GM12875 (cell line): ENCODE measurements at regions not wholly inside any gene's neighbourhood (a gene's known extent, or its start where the extent isn't known, plus 50 kb on each side); places are given as distances from the start of the nearest gene placed in this dataset.

Experiments used
- H3K4me3 ChIP-seq: one replicate; pipeline ENCODE4 v1.5.1; 2011; ENCODE audit warnings: low read depth, low read length, control low read depth
- TF ChIP-seq, protein P1 (sequence below): IDR thresholded peaks from 2 replicates; pipeline ENCODE4 v1.5.1; 2011; ENCODE audit warnings: low read depth, mild to moderate bottlenecking, control low read depth, inconsistent platforms, low read length, moderate library complexity, borderline replicate concordance; ENCODE audit not compliant: insufficient read depth

GRCh38 chr10:29199941-29200679 is 88.8 kb upstream of the LYZL1 start:
- TF ChIP-seq, protein P1, sequence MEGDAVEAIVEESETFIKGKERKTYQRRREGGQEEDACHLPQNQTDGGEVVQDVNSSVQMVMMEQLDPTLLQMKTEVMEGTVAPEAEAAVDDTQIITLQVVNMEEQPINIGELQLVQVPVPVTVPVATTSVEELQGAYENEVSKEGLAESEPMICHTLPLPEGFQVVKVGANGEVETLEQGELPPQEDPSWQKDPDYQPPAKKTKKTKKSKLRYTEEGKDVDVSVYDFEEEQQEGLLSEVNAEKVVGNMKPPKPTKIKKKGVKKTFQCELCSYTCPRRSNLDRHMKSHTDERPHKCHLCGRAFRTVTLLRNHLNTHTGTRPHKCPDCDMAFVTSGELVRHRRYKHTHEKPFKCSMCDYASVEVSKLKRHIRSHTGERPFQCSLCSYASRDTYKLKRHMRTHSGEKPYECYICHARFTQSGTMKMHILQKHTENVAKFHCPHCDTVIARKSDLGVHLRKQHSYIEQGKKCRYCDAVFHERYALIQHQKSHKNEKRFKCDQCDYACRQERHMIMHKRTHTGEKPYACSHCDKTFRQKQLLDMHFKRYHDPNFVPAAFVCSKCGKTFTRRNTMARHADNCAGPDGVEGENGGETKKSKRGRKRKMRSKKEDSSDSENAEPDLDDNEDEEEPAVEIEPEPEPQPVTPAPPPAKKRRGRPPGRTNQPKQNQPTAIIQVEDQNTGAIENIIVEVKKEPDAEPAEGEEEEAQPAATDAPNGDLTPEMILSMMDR = no peak
- no peak overlapping the region for H3K4me3 ChIP-seq

- H3K4me3 ChIP-seq = no peak overlapping the region
- TF ChIP-seq, protein P1 = no peak
Measured at GRCh38 chr10:29202386-29202940, 86.4 kb upstream of the LYZL1 start.

DNA sequence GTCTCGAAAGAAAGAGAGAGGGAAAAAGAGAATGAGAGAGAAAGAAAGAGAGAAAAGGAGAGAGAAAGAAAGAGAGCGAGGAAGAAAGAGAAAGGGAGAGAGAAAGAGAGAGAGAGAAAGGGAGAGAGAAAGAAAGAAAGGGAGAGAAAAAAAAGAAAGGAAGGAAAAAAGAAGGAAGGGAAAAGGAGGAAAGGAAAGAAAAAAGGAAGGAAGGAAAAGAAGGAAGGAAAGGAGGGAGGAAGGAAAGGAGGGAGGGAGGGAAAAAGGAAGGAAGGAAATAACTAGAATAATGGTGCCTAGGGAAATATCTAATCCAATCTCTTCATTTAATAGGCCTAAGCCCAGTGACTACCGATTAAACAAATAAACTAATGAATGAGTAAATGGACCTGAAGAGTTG is 85.4 kb upstream of the LYZL1 start:
- H3K4me3 ChIP-seq = no peak overlapping the region
- TF ChIP-seq, protein P1 = no peak

DNA sequence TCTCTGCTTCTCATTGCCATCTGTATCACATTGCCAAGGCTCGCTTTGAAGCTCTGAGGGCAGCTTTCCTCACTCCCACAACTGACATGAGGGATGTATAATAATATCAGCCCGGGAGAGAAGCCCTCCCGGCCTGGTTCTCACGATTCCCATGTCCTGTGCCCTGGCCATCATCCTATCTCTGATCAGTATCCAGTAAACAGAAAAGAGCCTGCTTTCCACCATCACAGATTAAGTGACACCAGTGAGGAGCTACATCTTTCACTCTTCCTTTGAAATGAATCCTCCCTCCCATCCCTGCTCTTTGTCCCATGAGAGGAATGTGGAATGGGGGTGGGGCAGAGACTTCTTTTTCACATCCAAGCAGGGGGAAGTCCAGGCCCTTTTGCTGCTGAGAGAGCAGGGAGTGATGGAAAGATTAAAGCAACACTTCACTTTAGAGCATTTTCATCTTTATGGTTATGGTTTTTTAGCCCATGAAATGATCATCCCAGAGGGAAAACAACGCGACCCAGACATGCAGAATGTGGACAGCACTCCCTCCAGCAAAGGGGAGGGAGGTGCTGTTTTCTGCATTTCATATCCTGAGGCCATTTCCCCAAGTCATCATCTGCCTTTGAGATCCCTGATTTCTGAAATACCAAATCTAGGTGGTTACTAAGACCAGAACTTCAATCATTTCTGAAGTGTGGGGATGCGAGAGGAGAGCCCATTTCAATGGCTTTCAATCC is 84.6 kb upstream of the LYZL1 start:
- TF ChIP-seq, protein P1 = no peak
- H3K4me3 ChIP-seq = no peak overlapping the region

DNA sequence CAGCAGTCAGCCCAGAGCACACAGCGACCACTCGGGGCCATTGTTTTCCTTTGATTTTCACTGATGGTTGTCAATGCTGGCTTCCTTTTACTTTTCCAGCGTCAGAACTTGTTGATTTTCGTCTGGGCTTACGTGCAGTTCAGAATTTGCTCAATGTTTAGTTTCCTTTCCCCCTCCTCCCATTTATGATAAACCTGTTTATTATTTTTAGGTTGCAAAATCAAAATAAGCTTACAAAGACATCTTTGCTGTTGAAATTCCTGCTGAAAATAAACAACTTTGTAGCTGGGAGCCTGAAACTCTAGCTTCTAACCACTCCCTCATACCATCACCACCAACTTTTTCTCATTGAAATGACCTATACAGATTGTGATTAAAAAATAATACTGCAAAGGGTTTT is 83.1 kb upstream of the LYZL1 start:
- TF ChIP-seq, protein P1 = no peak
- H3K4me3 ChIP-seq = no peak overlapping the region

DNA sequence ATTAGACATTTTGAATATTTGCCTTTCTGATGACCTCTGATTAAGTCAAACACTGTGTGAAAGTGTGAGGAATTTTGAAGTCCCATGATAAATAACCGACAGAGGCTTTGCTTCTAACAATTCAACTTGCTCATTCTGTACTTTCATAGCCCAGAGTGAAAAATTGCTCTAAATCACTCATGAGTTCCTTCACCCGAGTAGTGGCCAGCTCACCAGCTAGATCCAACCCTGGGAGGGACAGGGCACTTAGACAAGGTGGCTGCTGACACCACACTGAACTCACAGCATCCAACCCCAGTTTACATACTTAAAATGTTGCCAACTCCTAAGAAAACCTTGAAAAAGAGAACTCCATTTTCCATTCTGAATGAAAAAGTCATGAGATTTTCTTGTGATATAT is 80.0 kb upstream of the LYZL1 start:
- TF ChIP-seq, protein P1 = no peak
- no peak overlapping the region for H3K4me3 ChIP-seq
